ENCODE measurements at regions not wholly inside any gene's neighbourhood (a gene's known extent, or its start where the extent isn't known, plus 50 kb on each side); places are given as distances from the start of the nearest gene placed in this dataset.
"Not testable (repeated sequence)": the region's sequence is repeated elsewhere in the genome, so short reads cannot be mapped to it uniquely, and the experiment has no call there.

- no peak for DNase-seq (ENCODE audit: low read depth in 2 of 2, low spot score in 1 of 2)
Observed at GRCh38 chr3:174336784-174337183, 522.4 kb upstream of the NAALADL2 start.

GRCh38 chr3:174337227-174337626, 521.9 kb upstream of the NAALADL2 start:
- no peak for DNase-seq (ENCODE audit: low read depth in 2 of 2, low spot score in 1 of 2)

DNA sequence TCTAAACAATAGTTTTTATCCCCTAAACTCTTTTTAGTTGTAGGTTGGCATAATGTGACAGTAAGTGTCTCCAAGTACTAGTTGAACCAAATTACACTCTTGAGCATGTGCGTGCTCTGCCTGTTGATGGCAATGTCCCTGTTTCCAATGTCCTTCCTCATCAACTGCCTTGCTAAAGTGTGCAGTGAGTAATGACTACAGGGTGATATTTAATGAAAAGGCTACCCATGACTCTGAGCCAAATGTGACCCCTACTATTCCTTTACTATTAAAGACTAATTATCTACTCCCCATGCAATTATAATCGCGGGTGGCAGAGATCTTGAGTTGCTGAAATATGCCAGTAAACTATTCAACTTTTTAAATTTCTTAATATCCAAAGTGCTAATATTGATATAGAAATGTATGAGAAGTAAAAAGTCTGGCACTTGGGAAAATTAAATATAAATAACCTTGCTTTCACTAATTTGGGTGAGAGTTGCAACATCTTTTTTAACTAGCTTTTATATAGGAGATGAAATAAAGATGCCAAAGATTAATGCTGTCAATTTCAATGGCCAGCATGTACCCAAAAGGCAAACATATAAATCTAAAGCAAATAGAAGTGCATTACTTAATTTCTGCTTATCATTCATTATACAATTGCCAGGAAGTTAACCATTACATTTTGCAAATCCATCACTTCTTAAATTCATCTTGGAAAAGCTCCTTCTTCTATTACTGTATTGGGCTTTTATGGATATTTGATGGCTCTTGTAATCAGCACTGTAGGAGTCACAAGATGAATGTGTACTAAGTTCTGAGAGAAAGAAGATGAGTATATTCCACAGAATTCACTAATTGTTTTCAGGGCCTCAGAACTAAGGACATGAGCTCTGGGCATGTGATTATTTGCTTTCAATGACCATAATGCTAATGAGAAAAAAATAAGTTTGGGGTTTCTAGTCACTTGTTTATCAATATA, 518.2 kb upstream of the NAALADL2 start:
- DNase-seq (ENCODE audit: low read depth in 2 of 2, low spot score in 1 of 2), result no peak

- no peak for DNase-seq (ENCODE audit: low read depth in 2 of 2, low spot score in 1 of 2)
Observed at GRCh38 chr3:174342171-174342570, 517.0 kb upstream of the NAALADL2 start.

DNA sequence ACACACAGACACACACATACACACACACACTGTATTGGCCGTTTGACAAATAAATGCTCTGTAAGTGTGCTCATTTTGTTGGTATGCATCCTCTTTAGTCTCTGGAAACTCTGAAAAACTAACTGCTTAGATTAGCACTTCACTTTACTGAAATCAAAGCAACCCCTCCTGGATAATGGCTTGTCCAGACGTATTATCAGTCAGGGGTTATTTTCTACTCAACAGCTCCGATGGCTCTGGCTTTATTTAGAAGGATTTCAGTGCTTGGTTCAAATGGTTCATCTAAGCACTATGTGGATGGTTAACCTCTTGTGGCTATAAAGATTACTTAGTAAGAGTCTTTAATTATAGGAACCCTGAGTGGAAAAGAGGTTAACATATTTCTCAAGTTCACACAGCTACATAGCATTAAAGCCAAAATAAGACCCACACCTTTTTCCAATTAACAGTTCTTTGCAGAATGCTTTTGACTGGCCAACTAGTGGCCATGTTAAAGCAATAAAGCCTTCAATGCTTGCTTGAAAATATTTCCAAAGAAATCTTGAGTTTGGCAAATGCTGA, 516.1 kb upstream of the NAALADL2 start:
- no peak for DNase-seq (ENCODE audit: low read depth in 2 of 2, low spot score in 1 of 2)

DNA sequence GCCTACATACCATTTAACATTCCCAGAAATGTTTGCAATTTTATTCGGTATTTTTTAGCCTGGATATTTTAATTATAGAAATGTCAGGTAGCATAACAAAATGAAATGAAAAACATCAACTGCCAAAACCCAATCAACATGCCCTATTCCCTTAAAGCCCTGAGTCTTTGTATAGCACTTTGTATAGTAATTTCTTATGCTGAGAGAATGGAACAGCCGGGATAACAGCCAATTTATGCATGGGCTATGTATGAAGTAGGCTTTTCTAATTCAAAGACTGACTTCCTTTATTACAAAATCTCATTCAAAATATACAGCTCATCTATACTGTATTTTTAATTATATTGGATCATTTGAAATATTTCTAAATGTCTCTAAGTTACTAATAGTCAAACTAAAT, 513.0 kb upstream of the NAALADL2 start:
- no peak for DNase-seq (ENCODE audit: low read depth in 2 of 2, low spot score in 1 of 2)

- no peak for DNase-seq (ENCODE audit: low read depth in 2 of 2, low spot score in 1 of 2)
Observed at GRCh38 chr3:174346571-174346970, 512.6 kb upstream of the NAALADL2 start.

DNA sequence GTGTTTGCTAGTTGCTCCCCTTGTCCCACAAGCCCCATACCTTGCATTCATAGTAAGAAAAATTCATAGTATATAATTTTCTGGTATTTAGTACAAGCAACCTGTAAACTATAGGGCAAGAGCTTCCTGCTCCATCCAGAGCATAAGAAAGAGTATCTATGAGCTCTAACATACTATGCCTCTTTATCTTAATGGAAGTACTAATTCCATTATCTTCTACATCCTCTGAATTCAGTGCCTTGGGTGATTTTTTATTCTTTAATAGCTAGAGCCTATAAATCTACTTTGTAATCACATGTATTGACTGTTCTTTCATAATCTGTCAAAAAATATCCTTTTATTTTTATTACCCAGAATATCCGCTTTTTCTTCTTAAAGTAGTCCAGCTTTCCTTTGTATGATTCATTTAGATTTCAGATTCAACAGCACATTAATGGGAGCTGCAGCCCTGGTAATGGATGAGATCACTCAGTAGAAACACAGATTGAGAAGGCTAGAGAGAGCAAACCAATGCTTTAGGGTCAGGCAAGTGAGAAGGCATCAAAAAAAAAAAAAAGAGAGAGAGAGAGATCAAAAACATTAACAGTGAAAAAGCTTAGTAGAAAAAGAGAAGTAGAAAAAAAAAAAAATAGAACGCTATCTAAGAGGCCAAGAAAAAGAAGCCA, 511.5 kb upstream of the NAALADL2 start:
- no peak for DNase-seq (ENCODE audit: low read depth in 2 of 2, low spot score in 1 of 2)

GRCh38 chr3:174352227-174352626, 506.9 kb upstream of the NAALADL2 start:
- DNase-seq (ENCODE audit: low read depth in 2 of 2, low spot score in 1 of 2), result no peak

DNA sequence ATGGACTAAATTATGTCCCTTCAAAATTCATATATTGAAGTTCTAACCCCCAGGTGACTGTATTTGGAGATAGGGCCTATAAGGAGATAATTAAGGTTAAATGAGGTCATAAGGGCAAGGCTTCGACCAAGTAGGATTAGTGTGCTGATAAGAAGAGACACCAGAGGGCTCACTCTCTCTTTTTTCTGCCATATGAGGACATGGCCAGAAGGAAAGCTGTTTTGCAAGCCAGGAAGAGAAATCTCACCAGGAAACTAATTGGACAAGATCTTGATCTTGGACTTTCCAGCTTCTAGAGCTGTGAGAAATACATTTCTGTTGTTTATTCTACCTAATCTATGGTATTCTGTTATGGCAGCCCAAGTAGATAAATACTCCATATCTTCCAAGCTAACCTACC, 503.6 kb upstream of the NAALADL2 start:
- no peak for DNase-seq (ENCODE audit: low read depth in 2 of 2, low spot score in 1 of 2)

DNA sequence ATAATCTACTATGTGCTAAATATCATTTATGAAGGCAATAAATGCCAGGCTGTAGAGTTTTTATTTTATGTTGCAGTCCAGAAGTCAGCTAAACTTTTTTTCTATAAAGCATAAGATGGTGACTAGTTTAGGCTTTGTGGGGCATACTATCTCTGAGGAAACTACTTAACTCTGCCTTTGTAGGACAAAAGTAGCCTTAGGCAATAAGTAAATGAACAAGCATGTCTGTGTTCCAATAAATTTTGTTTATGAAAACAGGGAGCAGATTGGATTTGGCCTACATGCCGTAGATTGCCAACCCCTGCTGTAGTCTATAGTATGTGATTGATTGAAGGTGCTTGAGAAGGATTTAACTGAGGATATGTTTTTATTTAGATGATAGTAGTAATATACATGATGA, 502.5 kb upstream of the NAALADL2 start:
- DNase-seq (ENCODE audit: low read depth in 2 of 2, low spot score in 1 of 2), result no peak

GRCh38 chr3:174358252-174358651, 500.9 kb upstream of the NAALADL2 start:
- no peak for DNase-seq (ENCODE audit: low read depth in 2 of 2, low spot score in 1 of 2)

GRCh38 chr3:174362556-174362955, 496.6 kb upstream of the NAALADL2 start:
- no peak for DNase-seq (ENCODE audit: low read depth in 2 of 2, low spot score in 1 of 2)

GRCh38 chr3:174363256-174363655, 495.9 kb upstream of the NAALADL2 start:
- no peak for DNase-seq (ENCODE audit: low read depth in 2 of 2, low spot score in 1 of 2)

- DNase-seq (ENCODE audit: low read depth in 2 of 2, low spot score in 1 of 2), result no peak
Observed at GRCh38 chr3:174365796-174366195, 493.3 kb upstream of the NAALADL2 start.

DNA sequence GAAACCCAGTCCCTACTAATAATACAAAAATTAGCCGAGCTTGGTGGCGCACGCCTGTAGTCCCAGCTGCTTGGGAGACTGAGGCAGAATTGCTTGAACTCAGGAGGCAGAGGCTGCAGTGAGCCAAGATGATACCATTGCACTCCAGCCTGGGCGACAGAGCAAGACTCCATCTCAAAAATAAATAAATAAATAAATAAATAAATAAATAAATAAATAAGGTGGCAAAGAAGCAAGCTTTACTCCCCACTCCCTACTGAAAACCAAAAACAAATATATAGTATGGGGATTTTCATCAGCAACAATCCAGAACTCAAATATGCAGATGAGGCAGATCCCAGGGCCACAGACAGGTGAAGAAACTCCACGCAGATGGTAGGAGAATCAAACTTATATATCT, 492.2 kb upstream of the NAALADL2 start:
- DNase-seq (ENCODE audit: low read depth in 2 of 2, low spot score in 1 of 2), result not testable (repeated sequence)

DNA sequence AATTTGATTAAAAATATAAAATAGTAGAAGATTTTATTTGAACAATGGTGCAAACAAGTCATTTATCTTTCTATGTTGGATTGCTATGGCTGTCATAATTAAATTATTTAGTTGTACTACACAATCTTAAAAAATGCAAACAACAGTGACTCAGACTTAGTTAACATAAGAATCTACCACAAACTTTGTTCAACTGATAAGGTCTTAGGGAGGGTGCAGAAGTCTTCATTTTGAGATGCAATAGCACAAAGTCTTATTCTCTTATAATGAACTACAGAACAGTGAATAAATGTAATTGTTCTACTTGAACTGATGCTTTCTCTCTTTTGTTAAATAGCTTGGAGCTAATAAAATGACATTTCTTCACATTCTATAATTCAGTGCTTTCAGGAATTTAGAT, 482.8 kb upstream of the NAALADL2 start:
- no peak for DNase-seq (ENCODE audit: low read depth in 2 of 2, low spot score in 1 of 2)

DNA sequence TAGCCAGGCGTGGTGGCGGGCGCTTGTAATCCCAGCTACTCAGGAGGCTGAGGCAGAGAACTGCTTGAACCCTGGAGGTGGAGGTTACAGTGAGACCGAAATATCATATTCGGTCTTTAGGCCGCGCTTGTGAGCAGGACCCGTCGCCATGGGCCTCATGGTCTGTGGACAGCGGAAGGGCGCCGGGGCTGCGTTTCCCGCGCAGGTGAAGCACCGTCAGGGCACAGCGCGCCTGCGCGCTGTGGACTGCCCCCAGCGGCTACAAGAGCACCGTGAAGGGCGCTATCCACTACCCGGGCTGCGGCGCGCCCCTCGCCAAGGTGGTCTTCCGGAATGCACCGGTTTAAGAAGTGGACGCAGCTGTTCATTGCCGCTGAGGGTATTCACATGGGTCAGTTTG, 482.0 kb upstream of the NAALADL2 start:
- no peak for DNase-seq (ENCODE audit: low read depth in 2 of 2, low spot score in 1 of 2)

DNA sequence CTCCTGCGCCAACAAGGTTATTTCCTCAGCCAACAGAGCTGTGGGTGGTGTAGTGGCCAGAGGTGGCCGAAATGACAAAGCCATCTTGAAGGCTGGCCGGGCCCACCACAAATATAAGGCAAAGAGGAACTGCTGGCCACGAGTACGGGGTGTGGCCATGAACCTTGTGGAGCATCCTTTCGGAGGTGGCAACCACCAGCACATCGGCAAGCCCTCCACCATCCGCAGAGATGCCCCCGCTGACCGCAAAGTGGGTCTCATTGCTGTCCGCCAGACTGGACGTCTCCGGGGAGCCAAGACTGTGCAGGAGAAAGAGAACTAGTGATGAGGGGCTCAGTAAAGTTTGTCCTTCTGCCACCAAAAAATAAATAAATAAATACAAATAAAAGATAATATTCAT, 481.4 kb upstream of the NAALADL2 start:
- DNase-seq (ENCODE audit: low read depth in 2 of 2, low spot score in 1 of 2), result no peak

DNA sequence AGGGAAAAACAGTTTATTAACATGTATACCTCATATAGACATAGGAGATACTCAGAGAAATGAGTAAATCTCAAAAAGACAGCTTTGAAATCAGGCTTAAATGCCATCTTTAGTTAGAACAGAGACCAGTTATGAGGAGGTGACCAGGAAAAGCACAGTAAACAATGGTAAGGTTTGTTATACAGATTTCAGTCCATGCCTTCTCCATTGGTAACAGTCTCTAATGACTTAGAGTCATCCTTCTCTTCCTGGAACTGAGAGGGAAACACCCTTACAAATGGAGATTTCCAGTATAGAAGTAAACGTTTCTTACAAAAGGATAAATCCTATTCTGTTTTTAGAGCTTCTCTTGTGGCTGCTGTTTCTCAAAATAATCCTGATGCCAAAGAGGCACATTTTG, 476.3 kb upstream of the NAALADL2 start:
- DNase-seq (ENCODE audit: low read depth in 2 of 2, low spot score in 1 of 2), result no peak

DNA sequence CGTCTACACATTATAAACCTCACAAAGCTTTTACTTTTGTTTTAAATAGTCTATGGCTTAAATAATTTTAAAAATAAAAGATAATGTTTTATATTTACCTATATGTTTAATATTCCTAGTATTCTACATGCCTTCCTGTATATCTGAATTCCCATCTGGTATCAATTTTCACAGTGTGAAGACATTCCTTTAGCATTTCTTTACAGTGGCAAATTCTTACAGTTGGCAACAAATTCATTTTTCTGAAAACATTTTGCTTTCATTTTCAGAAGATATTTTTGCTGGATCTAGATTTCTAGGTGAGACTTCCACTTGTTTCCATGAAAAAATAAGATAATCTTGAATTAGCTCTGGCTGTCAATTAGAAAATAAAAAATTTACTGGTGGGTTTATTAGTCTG, 471.4 kb upstream of the NAALADL2 start:
- DNase-seq (ENCODE audit: low read depth in 2 of 2, low spot score in 1 of 2), result no peak

GRCh38 chr3:174397848-174398247, 461.3 kb upstream of the NAALADL2 start:
- no peak for DNase-seq (ENCODE audit: low read depth in 2 of 2, low spot score in 1 of 2)
